ENCODE measurements at regions not wholly inside any gene's neighbourhood (a gene's known extent, or its start where the extent isn't known, plus 50 kb on each side); places are given as distances from the start of the nearest gene placed in this dataset.
"Not testable (repeated sequence)": the region's sequence is repeated elsewhere in the genome, so short reads cannot be mapped to it uniquely, and the experiment has no call there.

DNA sequence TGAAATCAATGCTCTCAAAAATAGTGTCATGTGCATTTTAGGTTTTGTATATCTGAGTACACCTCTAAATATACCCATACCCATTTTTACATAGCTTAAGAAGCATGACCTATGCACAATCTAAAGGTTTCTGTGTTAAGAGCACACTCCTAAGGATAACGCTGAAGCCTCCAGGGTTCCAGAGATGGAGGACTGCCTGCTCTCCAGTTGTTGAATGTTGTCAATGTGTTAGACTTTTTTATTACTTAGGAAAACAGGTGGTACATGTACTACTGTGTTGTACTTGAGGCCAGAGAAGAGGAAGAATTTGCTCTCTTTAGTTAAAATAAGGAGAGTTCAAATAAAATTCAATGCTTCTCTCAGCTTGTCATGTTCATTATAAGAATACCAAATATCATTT, 141.2 kb downstream of the EMB start:
- H3K4me1 ChIP-seq = no peaks in the 10 kb centered on the region
- H3K9me3 ChIP-seq = no peaks in the 10 kb centered on the region
- TF ChIP-seq POLR2A (IDR thresholded peaks at IDR 0.05) = no peak
- no peak overlapping the region for H3K4me3 ChIP-seq
- DNase-seq = no peak
- no peak for ATAC-seq
- no peaks in the 10 kb centered on the region for H3K36me3 ChIP-seq (replicated peaks in 1 of 2; ENCODE audit: insufficient read depth in 1 of 2, low read depth in 2 of 2)
- no peak overlapping the region for H3K27ac ChIP-seq
- H3K27me3 ChIP-seq = no peaks in the 10 kb centered on the region
- intact Hi-C loops (cut with DNase I) = no loop called here
- WGBS, 2 donors = 57 to 67% methylated on average over 1 of the region's 1 CpG

DNA sequence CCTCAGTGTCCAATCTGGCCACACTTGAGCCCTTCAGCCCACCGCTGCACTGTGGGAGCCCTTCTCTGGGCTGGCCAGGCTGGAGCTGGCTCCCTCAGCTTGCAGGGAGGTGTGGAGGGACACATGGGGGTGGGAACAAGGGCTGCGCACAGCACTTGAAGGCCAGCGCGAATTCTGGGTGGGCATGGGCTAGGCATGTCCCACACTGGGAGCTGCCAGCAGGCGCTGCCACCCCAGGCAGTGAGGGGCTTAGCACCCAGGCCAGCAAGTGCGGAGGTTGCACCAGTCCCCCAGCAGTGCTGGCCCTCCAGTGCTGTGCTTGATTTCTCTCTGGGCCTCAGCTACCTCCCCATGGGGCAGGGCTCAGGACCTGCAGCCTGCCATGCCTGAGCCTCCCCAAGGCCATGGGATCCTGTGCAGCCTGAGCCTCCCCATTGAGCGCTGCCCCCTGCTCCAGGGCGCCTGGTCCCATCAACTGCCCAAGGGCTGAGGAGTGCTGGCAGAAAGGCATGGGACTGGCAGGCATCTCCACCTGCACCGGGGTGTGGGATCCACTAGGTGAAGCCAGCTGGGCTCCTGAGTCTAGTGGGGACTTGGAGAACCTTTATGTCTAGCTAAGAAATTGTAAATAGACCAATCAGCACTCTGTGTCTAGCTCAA, 148.2 kb downstream of the EMB start:
- Histone ChIP-seq H3K27ac (no peak overlapping the region), H3K27me3 (no peaks in the 10 kb centered on the region), H3K4me3 (no peak overlapping the region), H3K9me3 (no peaks in the 10 kb centered on the region), H3K4me1 (no peaks in the 10 kb centered on the region), H3K36me3 (replicated peaks in 1 of 2; ENCODE audit: insufficient read depth in 1 of 2, low read depth in 2 of 2) (no peaks in the 10 kb centered on the region)
- intact Hi-C loops (cut with DNase I) = no loop called here
- WGBS, 2 donors = 70 to 87% methylated on average over 7 to 9 of the region's 9 CpGs
- no peak for ATAC-seq
- TF ChIP-seq, protein P1, sequence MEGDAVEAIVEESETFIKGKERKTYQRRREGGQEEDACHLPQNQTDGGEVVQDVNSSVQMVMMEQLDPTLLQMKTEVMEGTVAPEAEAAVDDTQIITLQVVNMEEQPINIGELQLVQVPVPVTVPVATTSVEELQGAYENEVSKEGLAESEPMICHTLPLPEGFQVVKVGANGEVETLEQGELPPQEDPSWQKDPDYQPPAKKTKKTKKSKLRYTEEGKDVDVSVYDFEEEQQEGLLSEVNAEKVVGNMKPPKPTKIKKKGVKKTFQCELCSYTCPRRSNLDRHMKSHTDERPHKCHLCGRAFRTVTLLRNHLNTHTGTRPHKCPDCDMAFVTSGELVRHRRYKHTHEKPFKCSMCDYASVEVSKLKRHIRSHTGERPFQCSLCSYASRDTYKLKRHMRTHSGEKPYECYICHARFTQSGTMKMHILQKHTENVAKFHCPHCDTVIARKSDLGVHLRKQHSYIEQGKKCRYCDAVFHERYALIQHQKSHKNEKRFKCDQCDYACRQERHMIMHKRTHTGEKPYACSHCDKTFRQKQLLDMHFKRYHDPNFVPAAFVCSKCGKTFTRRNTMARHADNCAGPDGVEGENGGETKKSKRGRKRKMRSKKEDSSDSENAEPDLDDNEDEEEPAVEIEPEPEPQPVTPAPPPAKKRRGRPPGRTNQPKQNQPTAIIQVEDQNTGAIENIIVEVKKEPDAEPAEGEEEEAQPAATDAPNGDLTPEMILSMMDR (IDR thresholded peaks at IDR 0.05) = no peak
- TF ChIP-seq POLR2A (IDR thresholded peaks at IDR 0.05) = no peak
- no peak for DNase-seq

DNA sequence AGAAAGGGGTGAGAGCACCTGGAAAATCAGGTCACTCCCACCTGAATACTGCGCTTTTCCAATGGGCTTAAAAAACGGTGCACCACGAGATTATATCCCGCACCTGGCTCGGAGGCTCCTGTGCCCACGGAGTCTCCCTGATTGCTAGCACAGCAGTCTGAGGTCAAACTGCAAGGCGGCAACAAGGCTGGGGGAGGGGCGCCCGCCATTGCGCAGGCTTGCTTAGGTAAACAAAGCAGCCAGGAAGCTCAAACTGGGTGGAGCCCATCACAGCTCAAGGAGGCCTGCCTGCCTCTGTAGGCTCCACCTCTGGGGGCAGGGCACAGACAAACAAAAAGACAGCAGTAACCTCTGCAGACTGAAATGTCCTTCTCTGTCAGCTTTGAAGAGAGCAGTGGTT, 160.6 kb downstream of the EMB start:
- ATAC-seq; H3K4me1 ChIP-seq; H3K36me3 ChIP-seq (replicated peaks in 1 of 2; ENCODE audit: insufficient read depth in 1 of 2, low read depth in 2 of 2); H3K27ac ChIP-seq; H3K27me3 ChIP-seq; DNase-seq; intact Hi-C loops (cut with DNase I); H3K9me3 ChIP-seq; H3K4me3 ChIP-seq: not testable (repeated sequence)
- 70 to 74% methylated on average over 6 to 10 of the region's 10 CpGs for WGBS, 2 donors
